Retinal pigment epithelial cell (primary cell): ENCODE measurements at regions not wholly inside any gene's neighbourhood (a gene's known extent, or its start where the extent isn't known, plus 50 kb on each side); places are given as distances from the start of the nearest gene placed in this dataset.
"Not testable (repeated sequence)": the region's sequence is repeated elsewhere in the genome, so short reads cannot be mapped to it uniquely, and the experiment has no call there.

ENCODE experiments used
- DNase-seq: peaks from one replicate; pipeline ENCODE4 v3.0.0-alpha.2; 2010; ENCODE audit warnings: low read depth
- H3K4me3 ChIP-seq: 2 replicates; pipeline ENCODE4 v1.5.1; 2011; ENCODE audit warnings: mild to moderate bottlenecking, low read length, control low read depth, moderate library complexity
- CTCF ChIP-seq: conservative IDR thresholded peaks from 2 replicates; pipeline ENCODE4 v1.5.1; 2011; ENCODE audit warnings: low read depth, low read length, control low read depth, inconsistent platforms

DNA sequence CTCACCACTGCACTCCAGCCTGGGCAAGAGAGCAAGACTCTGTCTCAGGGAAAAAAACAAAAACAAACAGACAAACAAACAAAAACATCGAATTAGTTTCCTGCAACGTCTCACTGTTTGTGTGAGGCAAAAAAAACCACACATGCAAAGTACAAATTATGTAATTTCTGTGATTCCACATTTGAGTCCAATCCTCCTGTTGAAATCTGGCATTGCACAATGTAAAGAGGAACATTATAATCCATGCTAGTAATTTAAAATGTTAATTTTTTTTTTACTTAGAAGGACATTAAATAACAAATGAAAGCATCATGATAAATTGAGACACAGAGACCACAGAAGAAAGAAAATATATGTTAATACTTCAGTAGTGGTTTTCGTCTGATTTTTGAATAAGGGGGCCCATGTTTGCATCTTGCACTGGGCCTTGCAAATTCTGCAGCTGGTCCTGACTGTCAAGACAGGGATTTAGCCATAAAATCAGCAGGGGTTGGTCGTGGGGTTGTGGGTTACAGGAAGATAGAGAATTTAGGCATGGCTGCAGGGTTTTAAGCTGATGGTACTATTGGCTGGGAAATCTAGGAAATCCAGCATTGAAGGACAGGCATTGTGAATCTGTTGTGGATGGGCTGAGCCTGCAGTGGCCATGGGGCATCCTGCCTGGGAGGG, 102.6 kb upstream of the ALDH3B2 start:
- no peak overlapping the region for H3K4me3 ChIP-seq
- TF ChIP-seq CTCF, result no peak
- no peak for DNase-seq

DNA sequence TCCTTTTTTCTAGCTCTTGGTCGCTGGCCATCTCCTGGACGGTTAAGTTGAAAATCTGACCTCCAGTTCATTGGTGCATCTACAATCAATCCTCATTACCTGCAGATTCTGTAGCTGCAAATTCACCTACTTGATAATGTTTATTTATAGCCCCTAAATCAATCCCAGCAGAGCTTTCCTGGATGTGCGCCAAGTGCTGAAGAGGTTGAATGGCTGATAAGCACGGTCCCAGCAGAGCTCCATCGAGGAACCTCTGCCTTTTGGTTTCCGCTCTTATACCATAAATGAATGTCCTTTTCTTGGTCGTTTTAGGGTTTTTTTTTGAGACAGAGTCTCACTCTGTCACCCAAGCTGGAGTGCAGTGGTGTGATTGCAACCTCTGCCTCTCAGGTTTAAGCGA, 99.8 kb upstream of the ALDH3B2 start:
- DNase-seq, H3K4me3 ChIP-seq: not testable (repeated sequence)

GRCh38 chr11:67768001-67768730, 93.7 kb upstream of the ALDH3B2 start:
- not testable (repeated sequence) for H3K4me3 ChIP-seq, DNase-seq

GRCh38 chr11:67761211-67761610, 86.8 kb upstream of the ALDH3B2 start:
- H3K4me3 ChIP-seq, DNase-seq: not testable (repeated sequence)

DNA sequence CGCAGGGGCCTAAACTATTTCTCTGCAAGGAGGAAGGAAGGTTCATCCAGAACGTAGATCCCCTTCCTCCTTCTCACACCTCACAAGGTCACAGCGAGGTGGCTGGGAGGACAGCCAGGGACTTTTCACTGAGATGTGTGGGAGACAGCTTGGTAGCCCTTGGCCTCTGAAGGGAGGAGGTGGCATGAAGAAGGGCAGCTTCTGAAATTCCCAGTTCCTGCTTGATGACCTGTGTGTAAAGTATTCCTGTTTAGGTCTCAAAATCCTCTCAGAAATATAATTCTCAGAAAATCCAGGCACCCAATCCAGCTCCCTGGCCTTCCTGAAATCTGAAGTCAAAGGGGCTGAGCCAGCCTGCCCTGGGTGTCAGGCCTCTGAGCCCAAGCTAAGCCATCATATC, 84.9 kb upstream of the ALDH3B2 start:
- not testable (repeated sequence) for H3K4me3 ChIP-seq, DNase-seq

- DNase-seq, H3K4me3 ChIP-seq: not testable (repeated sequence)
These were observed 84.0 kb upstream of the ALDH3B2 start for GRCh38 chr11:67758467-67758866.

DNA sequence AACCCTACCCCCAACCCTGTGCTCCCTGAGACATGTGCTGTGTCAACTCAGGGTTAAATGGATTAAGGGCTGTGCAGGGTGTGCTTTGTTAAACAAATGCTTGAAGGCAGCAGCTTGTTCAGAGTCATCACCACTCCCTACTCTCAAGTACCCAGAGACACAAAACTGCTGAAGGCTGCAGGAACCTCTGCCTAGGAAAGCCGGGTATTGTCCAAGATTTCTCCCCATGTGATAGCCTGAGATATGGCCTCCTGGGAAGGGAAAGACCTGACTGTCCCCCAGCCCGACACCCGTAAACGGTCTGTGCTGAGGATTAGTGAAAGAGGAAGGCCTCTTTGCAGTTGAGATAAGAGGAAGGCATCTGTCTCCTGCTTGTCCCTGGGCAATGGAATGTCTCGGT, 83.6 kb upstream of the ALDH3B2 start:
- DNase-seq, result peak; percentile 39
- not testable (repeated sequence) for H3K4me3 ChIP-seq

- not testable (repeated sequence) for DNase-seq, H3K4me3 ChIP-seq
These were observed 79.4 kb upstream of the ALDH3B2 start for GRCh38 chr11:67753820-67754219.

DNA sequence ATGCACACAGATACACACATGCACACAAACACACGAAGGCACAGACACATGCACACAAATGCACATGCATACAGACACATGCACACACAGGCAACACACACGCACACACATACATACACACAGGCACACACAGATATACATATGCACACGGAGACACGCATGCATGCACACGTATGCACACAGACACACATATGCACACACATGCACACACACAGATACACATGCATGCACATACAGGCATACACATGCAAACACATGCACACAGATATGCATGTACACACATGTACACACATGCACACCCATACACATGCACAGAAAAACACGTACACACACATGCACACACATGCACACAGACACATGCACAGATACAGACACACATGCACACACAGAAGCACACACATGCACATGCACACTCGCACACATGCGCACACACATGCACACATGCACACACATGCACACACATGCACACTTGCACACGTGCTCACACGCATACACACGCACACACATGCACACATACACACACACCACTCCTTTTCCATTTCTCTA, 70.8 kb upstream of the ALDH3B2 start:
- H3K4me3 ChIP-seq, result no peak overlapping the region
- no peak for DNase-seq
- TF ChIP-seq CTCF, result no peak

- not testable (repeated sequence) for H3K4me3 ChIP-seq, DNase-seq
These were observed 69.8 kb upstream of the ALDH3B2 start for GRCh38 chr11:67744231-67744630.

DNA sequence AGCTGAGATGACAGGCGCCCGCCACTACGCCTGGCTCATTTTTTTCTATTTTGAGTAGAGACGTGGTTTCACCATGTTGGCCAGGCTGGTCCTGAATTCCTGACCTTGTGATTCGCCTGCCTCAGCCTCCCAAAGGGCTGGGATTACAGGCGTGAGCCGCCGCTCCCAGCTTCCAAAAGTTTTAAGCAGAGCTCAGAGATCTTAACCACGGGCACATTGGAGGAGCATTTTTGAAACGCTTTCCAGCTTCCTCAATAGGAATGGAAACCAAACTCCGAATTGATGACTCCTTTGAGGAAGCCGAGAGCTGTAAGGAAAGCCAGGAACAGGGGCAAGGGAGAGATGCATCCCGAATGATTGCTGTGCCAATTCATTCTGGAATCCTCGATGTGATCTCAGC, 63.8 kb upstream of the ALDH3B2 start:
- H3K4me3 ChIP-seq, DNase-seq: not testable (repeated sequence)

GRCh38 chr11:67737562-67738080, 63.2 kb upstream of the ALDH3B2 start:
- not testable (repeated sequence) for H3K4me3 ChIP-seq, DNase-seq
